Natural killer cell treated with Interleukin-12 subunit alpha and Interleukin-12 subunit beta and Interleukin-15 and Interleukin-18, amount 100 ng/mL, for 72 hours (primary cell): ENCODE measurements at regions not wholly inside any gene's neighbourhood (a gene's known extent, or its start where the extent isn't known, plus 50 kb on each side); places are given as distances from the start of the nearest gene placed in this dataset.

Experiments
- ATAC-seq, 2 donors: fragments of 150-1000 bp; cut with Tn5 transposase in 1 of 2; sonication (Bioruptor Pico), chemical (Tn5 transposase) in 1 of 2; 2 replicates each; pipeline ENCODE4 v1.10.0; 2021
- DNase-seq: peaks from one replicate; pipeline ENCODE4 v3.0.0; 2022; ENCODE audit warnings: low spot score
- H3K27ac Mint-ChIP-seq, 2 donors: 1 replicate in 1 of 2; 2 replicates in 1 of 2; pipeline ENCODE4 v1.8.0; 2022; ENCODE audit warnings: mixed read lengths in 2 of 2, mild to moderate bottlenecking in 1 of 2, moderate library complexity in 1 of 2
- H3K27me3 Mint-ChIP-seq, 2 donors: 1 replicate in 1 of 2; 2 replicates in 1 of 2; pipeline ENCODE4 v1.8.0; 2022; ENCODE audit warnings: mixed read lengths in 2 of 2
- H3K36me3 Mint-ChIP-seq: one replicate; pipeline ENCODE4 v1.8.0; 2022; ENCODE audit warnings: mixed read lengths
- H3K4me1 Mint-ChIP-seq, 2 donors: 1 replicate in 1 of 2; 2 replicates in 1 of 2; pipeline ENCODE4 v1.8.0; 2022; ENCODE audit warnings: low read depth in 2 of 2, mixed read lengths in 2 of 2, mild to moderate bottlenecking in 1 of 2
- H3K4me3 Mint-ChIP-seq: one replicate; pipeline ENCODE4 v1.8.0; 2022; ENCODE audit warnings: mixed read lengths
- H3K9me3 Mint-ChIP-seq: 2 replicates; pipeline ENCODE4 v1.8.0; 2022; ENCODE audit warnings: mixed read lengths

DNA sequence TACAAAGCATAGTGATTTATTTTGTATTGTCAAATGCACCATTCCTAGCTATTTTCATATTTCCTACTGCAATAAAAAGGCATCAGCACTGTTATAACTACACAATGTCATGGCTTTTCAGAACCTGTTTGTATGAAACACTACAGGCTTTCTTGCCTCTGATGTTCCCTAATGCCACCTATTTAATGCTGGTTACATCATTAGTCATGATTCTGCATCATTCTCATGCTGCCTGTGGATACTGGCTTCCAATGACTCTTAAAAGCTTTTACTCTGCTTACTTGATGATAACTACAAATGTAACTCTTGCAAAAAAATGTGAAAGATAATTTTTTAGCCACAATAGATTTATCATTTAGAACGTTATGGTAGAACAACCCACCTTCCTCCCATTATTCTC, 529.4 kb downstream of the HTR7 start:
- Mint-ChIP-seq H3K27me3 (no peaks in the 10 kb centered on the region), H3K27ac (no peak overlapping the region), H3K9me3 (peaks cover 11% of the 10 kb centered on the region), H3K4me1 (no peaks in the 10 kb centered on the region), H3K4me3 (no peak overlapping the region), H3K36me3 (no peaks in the 10 kb centered on the region)
- DNase-seq (no peak), ATAC-seq (no peak)

- no peak overlapping the region for H3K4me3 Mint-ChIP-seq
- no peak overlapping the region for H3K27ac Mint-ChIP-seq
- no peak for DNase-seq
- no peak for ATAC-seq
- H3K27me3 Mint-ChIP-seq: no peaks in the 10 kb centered on the region
- H3K4me1 Mint-ChIP-seq: no peaks in the 10 kb centered on the region
- peaks cover 11% of the 10 kb centered on the region for H3K9me3 Mint-ChIP-seq
- no peaks in the 10 kb centered on the region for H3K36me3 Mint-ChIP-seq
Measured at GRCh38 chr10:90328896-90329295, 528.9 kb downstream of the HTR7 start.

GRCh38 chr10:90337316-90337715, 520.5 kb downstream of the HTR7 start:
- Mint-ChIP-seq H3K4me3 (no peak overlapping the region), H3K9me3 (peaks cover 4% of the 10 kb centered on the region), H3K36me3 (no peaks in the 10 kb centered on the region), H3K27me3 (no peaks in the 10 kb centered on the region), H3K4me1 (no peaks in the 10 kb centered on the region), H3K27ac (no peak overlapping the region)
- DNase-seq (no peak), ATAC-seq (no peak)

- DNase-seq: no peak
- Mint-ChIP-seq H3K9me3 (peaks cover 7% of the 10 kb centered on the region), H3K4me3 (no peak overlapping the region)
Measured at GRCh38 chr10:90342480-90342879, 515.4 kb downstream of the HTR7 start.

GRCh38 chr10:90344226-90344625, 513.6 kb downstream of the HTR7 start:
- Mint-ChIP-seq H3K36me3 (no peaks in the 10 kb centered on the region), H3K27ac (no peak overlapping the region), H3K9me3 (peaks cover 7% of the 10 kb centered on the region), H3K4me3 (no peak overlapping the region), H3K27me3 (no peaks in the 10 kb centered on the region), H3K4me1 (no peaks in the 10 kb centered on the region)
- DNase-seq: no peak
- no peak for ATAC-seq

More at GRCh38 chr10:90342480-90342879, 515.4 kb downstream of the HTR7 start:
- no peaks in the 10 kb centered on the region for H3K4me1 Mint-ChIP-seq
- no peaks in the 10 kb centered on the region for H3K27me3 Mint-ChIP-seq
- H3K36me3 Mint-ChIP-seq: no peaks in the 10 kb centered on the region
- no peak for ATAC-seq
- no peak overlapping the region for H3K27ac Mint-ChIP-seq

DNA sequence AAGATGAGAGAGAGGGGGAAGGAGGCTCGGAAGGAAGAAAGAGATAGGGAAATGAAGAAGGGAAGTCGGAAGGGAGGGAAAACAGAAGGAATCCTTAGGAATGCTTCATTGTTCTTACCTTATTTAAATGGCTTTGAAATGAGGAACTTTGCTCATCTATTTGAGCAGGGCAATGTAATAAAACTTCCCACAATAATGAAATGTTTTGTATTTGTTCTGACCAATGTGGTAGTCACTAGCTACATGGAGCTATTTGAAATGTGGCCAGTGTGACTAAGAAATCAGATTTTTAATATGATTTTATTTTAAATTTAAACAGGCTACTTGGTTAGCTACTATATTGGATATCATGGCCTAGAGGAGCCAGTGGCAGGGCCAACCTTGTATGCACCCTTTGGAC, 510.6 kb downstream of the HTR7 start:
- Mint-ChIP-seq H3K36me3 (no peaks in the 10 kb centered on the region), H3K27ac (no peak overlapping the region), H3K9me3 (peaks cover 8% of the 10 kb centered on the region), H3K27me3 (no peaks in the 10 kb centered on the region), H3K4me1 (no peaks in the 10 kb centered on the region), H3K4me3 (no peak overlapping the region)
- no peak for ATAC-seq
- no peak for DNase-seq

GRCh38 chr10:90350122-90350521, 507.7 kb downstream of the HTR7 start:
- DNase-seq: no peak
- no peak overlapping the region for H3K27ac Mint-ChIP-seq
- H3K4me1 Mint-ChIP-seq: no peaks in the 10 kb centered on the region
- no peaks in the 10 kb centered on the region for H3K27me3 Mint-ChIP-seq
- H3K36me3 Mint-ChIP-seq: no peaks in the 10 kb centered on the region
- H3K9me3 Mint-ChIP-seq: peaks cover 10% of the 10 kb centered on the region
- no peak overlapping the region for H3K4me3 Mint-ChIP-seq
- no peak for ATAC-seq

DNA sequence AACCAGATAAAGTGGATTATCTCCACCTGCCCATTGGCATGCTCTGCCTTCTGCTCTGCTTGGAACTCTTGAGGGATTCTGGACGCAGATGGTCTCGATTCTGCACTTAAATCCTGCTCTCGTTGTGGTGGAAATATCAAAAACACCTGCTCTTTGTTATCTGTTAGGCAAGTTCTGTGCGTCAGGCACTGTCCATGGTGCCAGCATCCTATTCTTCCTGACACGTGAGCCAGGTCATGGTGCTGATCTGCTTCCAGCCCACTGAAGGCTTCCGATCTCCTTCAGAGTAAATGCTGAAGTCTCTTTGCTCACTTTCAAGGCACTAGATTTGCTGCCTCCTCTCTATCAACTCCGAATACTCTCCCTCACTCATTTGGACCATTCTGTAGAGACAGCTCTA, 505.6 kb downstream of the HTR7 start:
- ATAC-seq (no peak), DNase-seq (no peak)
- Mint-ChIP-seq H3K36me3 (no peaks in the 10 kb centered on the region), H3K4me3 (no peak overlapping the region), H3K9me3 (peaks cover 6% of the 10 kb centered on the region), H3K27ac (no peak overlapping the region), H3K4me1 (no peaks in the 10 kb centered on the region), H3K27me3 (no peaks in the 10 kb centered on the region)

DNA sequence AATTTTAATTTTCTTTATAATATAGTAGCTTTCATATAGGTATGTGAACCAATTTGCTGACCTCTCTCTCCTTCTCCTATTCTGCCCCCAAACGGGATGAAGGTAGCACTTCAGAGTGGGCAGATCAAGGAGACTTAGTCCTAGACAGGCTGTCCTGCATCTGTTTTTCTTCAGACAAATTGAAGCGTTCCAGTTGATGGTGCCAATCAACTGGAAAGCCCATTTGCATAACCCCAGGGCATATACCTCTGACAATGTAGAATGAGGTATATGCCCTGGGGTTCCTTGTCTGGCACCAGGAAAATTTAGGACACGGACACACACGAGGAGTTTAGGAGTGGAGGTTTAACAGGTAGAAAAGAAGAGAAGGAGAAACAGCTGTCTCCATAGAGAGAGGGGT, 502.9 kb downstream of the HTR7 start:
- no peak for ATAC-seq
- no peak overlapping the region for H3K4me3 Mint-ChIP-seq
- H3K27ac Mint-ChIP-seq: no peak overlapping the region
- H3K36me3 Mint-ChIP-seq: no peaks in the 10 kb centered on the region
- no peaks in the 10 kb centered on the region for H3K27me3 Mint-ChIP-seq
- no peaks in the 10 kb centered on the region for H3K4me1 Mint-ChIP-seq
- DNase-seq: no peak
- peaks cover 6% of the 10 kb centered on the region for H3K9me3 Mint-ChIP-seq

- Mint-ChIP-seq H3K27ac (no peak overlapping the region), H3K9me3 (peaks cover 3% of the 10 kb centered on the region), H3K4me3 (no peak overlapping the region), H3K36me3 (no peaks in the 10 kb centered on the region), H3K4me1 (no peaks in the 10 kb centered on the region), H3K27me3 (no peaks in the 10 kb centered on the region)
- DNase-seq (no peak), ATAC-seq (no peak)
Measured at GRCh38 chr10:90363799-90364483, 493.9 kb downstream of the HTR7 start.

GRCh38 chr10:90372451-90372850, 485.4 kb downstream of the HTR7 start:
- ATAC-seq (no peak), DNase-seq (no peak)
- Mint-ChIP-seq H3K36me3 (no peaks in the 10 kb centered on the region), H3K27me3 (no peaks in the 10 kb centered on the region), H3K4me3 (no peak overlapping the region), H3K9me3 (peaks cover 19% of the 10 kb centered on the region), H3K27ac (no peak overlapping the region), H3K4me1 (no peaks in the 10 kb centered on the region)

GRCh38 chr10:90373911-90374310, 483.9 kb downstream of the HTR7 start:
- no peak for DNase-seq
- no peak overlapping the region for H3K27ac Mint-ChIP-seq
- H3K9me3 Mint-ChIP-seq: peaks cover 16% of the 10 kb centered on the region
- ATAC-seq: no peak
- no peaks in the 10 kb centered on the region for H3K4me1 Mint-ChIP-seq
- H3K4me3 Mint-ChIP-seq: no peak overlapping the region
- no peaks in the 10 kb centered on the region for H3K36me3 Mint-ChIP-seq
- no peaks in the 10 kb centered on the region for H3K27me3 Mint-ChIP-seq

GRCh38 chr10:90378524-90379076, 479.2 kb downstream of the HTR7 start:
- ATAC-seq (no peak), DNase-seq (no peak)
- no peaks in the 10 kb centered on the region for H3K27me3 Mint-ChIP-seq
- H3K4me1 Mint-ChIP-seq: no peaks in the 10 kb centered on the region
- no peak overlapping the region for H3K27ac Mint-ChIP-seq
- H3K9me3 Mint-ChIP-seq: peaks cover 11% of the 10 kb centered on the region
- no peak overlapping the region for H3K4me3 Mint-ChIP-seq
- H3K36me3 Mint-ChIP-seq: no peaks in the 10 kb centered on the region

DNA sequence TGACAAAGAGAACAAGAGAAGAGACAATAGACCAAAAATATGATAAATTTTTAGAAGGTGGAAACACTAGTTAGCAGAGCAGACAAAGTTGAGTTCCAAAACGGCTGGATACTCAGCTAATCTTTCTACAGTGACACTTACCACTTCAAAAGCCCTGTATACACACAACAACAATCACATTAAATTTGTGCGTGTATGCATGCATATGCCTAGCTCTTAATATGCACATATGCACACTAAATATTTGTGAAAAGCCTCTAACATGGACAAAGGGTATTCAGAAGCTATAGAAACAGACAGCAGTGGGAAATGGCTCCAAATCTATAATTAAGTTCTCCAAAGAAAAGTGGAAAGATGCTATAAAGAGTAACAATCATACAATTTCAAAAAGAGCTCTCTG, 476.4 kb downstream of the HTR7 start:
- no peak overlapping the region for H3K27ac Mint-ChIP-seq
- ATAC-seq (no peak), DNase-seq (no peak)
- H3K27me3 Mint-ChIP-seq: no peaks in the 10 kb centered on the region
- no peaks in the 10 kb centered on the region for H3K4me1 Mint-ChIP-seq
- H3K9me3 Mint-ChIP-seq: peaks cover 6% of the 10 kb centered on the region
- no peaks in the 10 kb centered on the region for H3K36me3 Mint-ChIP-seq
- H3K4me3 Mint-ChIP-seq: no peak overlapping the region

DNA sequence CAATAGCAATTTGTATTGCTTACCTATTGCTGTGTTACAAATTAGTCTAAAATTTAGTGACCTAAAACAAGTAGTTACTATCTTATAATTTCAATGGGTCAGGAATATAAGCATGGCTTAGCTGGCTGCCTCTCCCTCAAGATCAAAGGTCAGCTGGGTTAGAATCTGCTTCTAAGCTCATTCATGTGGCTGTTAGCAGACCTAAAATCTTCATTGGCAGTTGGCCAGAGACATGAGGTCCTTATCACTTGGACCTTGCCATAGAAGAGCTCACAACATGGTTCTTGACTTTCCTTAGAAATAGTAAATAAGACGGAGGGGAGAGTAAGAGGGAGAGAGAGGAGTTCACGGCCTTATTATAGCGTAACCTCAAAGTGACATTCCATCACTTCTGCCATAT, 468.0 kb downstream of the HTR7 start:
- DNase-seq: no peak
- ATAC-seq: no peak
- Mint-ChIP-seq H3K4me1 (no peaks in the 10 kb centered on the region), H3K9me3 (peaks cover 10% of the 10 kb centered on the region), H3K36me3 (no peaks in the 10 kb centered on the region), H3K4me3 (no peak overlapping the region), H3K27me3 (no peaks in the 10 kb centered on the region), H3K27ac (no peak overlapping the region)
